Stimulated activated CD4-positive, alpha-beta T cell treated with anti-CD3 and anti-CD28 coated beads, Interleukin-4, amount 100 ng/mL, for 1 hour (primary cell): ENCODE measurements at regions not wholly inside any gene's neighbourhood (a gene's known extent, or its start where the extent isn't known, plus 50 kb on each side); places are given as distances from the start of the nearest gene placed in this dataset.
"Not testable (repeated sequence)": the region's sequence is repeated elsewhere in the genome, so short reads cannot be mapped to it uniquely, and the experiment has no call there.

Experiments used
- DNase-seq: peaks from one replicate; pipeline ENCODE4 v3.0.0-alpha.2; 2020

DNA sequence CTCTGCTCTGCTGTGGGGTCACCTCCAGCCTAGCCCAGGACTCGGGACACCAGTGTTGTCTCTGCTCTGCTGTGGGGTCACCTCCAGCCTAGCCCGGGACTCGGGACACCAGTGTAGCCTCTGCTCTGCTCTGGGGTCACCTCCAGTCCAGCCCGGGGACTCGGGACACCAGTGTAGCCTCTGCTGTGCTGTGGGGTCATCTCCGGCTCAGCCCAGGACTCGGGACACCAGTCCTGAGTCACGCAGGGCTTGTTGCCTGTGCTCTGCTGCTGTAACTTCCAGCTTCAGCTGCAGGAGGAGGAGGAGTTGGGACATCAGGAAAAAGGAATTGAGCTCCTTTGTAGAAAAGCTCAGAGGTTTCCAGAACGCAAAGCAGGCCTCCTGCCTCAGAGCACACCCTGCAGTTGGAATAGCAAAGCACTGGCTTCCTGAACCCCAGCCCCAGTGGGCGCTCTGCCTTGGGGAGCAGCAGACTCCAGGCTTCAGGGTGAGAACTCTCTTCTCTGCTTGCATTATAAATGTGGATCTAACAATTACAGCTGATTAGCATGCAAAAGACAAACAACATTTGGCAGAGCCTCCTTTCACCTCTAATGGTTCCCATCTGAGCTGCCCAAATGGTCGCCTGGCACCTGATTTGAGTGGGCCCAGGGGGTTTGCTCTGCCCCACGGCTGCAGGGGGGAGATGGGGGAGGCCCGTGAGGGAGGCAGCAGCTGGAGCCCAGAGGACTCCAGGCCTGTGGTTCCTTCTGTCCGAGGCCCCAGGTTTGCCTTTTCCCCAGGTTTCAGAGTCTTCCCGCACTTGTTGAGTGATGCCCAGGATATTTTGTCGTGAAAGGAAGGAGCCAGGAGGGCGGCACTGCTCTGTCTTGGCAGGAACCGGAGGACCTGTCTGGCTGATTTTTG lies 323.7 kb downstream of the ADGRD1 start:
- not testable (repeated sequence) for DNase-seq

DNA sequence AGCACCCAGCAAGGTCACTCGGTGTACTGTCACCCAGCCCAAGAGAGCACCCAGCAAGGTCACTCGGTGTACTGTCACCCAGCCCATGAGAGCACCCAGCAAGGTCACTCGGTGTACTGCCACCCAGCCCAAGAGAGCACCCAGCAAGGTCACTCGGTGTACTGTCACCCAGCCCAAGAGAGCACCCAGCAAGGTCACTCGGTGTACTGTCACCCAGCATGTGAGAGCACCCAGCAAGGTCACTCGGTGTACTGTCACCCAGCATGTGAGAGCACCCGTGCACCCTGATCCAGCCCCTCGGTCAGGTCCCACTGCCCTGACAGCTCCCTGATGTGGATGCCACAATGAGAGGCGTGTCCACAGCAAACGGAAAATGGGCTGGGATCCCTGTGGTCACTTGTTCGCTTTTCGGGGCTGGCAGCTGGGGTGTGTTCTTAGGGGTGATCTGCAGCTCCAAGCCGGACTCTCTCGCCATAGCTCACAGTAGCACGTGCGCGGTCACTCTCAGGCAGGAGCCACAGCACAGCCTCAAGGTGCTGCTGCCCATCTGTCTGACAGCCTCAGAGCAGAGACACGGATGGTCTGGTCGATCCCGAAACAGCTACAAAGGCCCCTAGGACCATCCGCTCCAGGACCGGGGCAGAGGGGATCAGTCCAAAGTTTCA lies 324.9 kb downstream of the ADGRD1 start:
- not testable (repeated sequence) for DNase-seq

DNA sequence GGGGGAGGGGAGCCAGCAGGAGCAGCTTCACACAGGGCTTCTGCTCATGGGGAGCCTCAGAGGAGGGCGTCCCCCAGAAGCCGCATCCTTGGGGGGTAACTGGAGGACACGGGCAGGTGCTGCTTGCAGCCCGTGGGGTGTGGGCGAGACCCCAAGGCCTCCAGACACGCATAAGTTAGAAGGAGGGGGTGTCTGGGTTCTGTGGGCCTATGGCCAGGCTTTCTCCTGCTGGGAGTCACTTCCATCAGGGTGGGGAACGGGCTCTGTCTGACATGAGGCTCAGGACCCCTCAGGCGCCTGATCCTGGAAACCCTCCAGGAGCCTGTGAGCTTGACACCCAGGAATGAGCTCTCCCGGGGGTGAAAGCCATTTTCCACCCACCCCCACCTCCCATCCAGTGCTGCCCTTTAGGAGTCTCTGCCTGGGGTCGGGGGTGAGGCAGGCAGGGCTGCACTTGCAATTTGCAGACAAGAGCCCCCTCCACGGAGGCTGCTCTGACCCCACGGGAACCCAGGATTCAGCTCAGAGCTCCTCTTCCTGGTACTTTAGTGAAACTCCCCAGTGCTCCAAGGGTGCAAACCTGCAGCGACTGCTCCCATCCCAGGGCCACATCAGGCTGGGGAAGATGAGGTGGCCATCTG lies 325.7 kb downstream of the ADGRD1 start:
- DNase-seq = no peak

GRCh38 chr12:131280426-131280825 lies 326.7 kb downstream of the ADGRD1 start:
- no peak for DNase-seq

DNA sequence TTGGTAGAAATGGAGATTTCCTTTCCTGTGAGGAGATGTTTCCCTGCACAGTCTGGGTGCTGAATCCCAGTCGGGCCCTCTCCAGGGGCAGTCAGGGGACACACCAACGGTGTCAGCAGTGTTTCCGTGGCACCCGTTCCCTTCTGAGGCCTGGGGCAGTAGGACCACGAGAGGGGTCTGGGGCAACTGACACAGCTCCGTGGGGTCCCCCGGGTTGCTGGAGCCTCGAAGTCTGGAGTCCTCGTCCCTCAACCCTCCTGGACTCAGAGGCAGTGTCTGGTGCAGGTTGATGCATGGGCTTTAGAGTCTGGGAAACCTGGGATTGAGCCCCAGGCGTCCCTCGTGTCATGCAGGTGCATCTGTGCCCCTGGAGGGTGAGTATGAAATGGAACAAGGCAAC lies 327.3 kb downstream of the ADGRD1 start:
- no peak for DNase-seq

GRCh38 chr12:131282292-131283080 lies 328.8 kb downstream of the ADGRD1 start:
- no peak for DNase-seq

DNA sequence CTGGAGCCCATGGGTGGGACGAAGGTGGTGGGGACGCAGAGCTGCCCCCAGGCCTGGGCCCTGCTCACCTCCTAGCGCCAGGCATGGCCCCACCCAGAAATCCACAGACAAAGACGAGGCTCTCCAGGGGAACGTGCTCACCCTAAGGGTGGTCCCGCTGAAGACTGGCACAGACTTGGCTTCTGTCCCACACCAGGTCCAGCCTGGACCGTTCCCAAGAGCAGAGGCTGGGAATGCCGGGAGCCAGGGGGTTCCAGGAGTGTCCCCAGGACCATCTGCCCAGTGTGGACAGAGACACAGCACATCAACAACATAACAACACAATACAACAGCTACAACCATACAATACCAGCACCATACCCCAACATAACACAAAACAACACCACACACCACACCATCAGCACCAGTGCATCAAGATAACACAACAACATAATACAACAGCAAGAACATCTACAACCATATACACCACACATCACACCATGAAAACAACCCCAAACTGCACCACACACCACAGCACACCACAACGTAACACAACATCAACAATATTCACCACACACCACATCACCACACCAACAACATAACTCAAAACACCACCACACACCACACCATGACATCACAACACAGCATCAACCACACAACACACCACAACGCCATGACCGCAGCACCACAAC lies 329.6 kb downstream of the ADGRD1 start:
- DNase-seq = no peak

GRCh38 chr12:131283862-131284825 lies 330.4 kb downstream of the ADGRD1 start:
- not testable (repeated sequence) for DNase-seq

GRCh38 chr12:131284954-131285904 lies 331.5 kb downstream of the ADGRD1 start:
- DNase-seq = not testable (repeated sequence)

- not testable (repeated sequence) for DNase-seq
Observed at GRCh38 chr12:131285905-131286295, 332.2 kb downstream of the ADGRD1 start.

- not testable (repeated sequence) for DNase-seq
Observed at GRCh38 chr12:131286301-131286700, 332.6 kb downstream of the ADGRD1 start.

DNA sequence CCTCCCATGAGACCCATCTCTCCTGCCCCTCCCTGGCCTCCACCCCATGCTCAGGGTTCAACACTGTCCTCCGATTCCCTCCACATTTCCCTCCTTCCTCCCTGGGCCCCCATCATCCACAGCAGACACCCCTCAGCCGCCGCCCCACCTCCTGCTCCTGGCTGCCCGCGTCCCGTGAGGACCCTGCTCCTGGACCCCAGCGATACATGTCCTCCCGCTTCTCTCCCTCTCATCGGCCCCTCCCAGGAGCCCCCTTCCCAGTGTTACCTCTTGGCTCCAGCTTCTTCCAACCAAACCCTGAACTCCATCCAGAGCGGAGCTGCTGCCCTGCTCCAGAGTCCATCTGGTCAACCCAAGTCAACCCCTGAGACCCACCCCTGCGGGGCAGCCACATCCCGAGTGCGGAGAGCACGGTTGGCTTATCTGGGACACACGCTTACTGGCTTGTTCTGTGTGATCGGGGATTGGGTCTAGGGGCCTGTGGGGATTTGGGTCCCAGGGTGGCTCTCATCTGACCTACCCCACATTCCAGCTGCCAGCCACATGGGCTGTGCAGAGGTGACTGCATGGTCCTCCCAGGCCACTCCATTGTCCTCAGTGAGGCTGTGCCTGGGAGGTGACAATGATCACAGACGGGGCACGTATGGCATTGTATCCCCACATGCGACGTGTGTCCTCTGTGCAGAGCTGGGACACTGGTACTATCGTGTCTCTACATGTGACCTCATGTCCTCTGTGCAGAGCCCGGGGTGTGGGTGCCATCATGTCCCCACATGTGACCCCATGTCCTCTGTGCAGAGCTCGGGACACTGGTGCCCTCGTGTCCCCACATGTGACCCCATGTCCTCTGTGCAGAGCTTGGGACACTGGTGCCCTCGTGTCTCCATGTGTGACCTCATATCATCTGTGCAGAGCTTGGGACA lies 333.6 kb downstream of the ADGRD1 start:
- DNase-seq = no peak

DNA sequence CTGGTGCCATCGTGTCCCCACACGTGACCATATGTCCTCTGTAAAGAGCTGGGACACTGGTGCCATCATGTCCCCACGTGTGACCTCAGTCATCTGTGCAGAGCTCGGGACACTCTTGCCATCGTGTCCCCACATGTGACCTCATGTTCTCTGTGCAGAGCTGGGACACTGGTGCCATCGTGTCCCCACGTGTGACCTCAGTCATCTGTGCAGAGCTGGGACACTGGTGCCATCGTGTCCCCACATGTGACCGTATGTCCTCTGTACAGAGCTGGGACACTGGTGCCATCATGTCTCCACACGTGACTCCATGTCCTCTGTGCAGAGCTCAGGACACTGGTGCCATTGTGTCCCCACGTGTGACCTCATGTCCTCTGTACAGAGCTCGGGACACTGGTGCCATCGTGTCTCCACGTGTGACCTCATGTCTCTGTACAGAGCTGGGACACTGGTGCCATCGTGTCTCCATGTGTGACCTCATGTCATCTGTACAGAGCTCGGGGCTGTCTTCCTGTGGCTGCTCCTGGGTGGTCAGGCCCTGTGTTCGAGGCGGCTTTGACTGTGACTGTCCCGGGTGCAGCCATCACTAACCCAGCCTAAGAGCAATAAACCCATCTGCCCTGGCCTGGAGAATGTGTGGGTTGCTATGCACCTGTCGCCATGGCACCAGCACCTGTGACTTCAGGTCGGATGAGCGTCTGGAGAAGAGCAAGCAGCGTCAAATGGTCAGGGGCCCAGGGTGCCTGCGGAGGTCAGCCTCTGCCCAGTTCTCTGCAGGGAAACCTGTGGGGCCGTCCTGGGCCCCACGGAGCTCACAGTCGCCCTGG lies 334.4 kb downstream of the ADGRD1 start:
- no peak for DNase-seq

DNA sequence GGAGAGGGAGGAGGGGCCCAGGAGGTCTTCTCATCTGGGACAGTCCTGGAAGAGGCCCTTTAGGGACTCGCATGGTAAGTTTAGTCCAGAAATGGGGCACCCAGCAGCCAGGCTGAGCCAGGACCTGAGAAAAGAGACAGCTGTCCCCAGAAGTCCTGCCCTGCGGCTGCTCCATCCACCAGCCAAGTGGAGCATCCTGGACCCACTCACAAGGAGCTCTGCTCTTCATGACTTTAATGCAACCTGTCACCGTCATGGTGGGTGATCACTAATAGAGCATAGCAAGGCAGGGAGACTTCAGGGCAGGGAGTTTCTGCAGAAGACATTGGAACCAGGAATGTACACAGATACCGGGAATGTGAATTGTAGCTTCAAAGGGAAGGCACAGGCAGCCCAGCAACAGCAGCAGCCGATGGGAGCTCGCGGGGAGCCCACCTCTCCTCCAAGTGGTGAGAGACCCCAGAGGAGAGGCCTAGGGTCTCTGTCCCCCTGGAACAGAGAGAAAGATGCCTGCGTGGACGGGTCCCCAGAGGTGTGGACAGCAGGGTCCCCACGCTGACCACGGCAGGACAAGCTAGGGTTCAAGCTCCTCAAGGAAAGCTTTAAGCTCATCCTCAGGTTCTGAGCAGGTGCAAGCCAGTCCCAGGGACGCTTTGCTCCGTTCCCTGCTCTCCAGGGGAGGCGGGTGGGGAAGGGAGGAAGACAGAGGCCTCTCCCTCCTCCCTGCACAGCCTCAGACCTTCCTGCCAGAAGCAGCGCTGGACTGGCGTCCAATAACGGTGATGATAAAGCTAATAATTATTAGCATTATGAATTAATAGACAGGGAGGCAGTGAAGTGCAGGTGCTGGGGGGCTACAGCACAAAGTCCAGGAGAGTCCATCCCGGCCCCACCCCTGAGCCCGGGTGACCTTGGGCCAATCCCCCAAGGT lies 335.3 kb downstream of the ADGRD1 start:
- DNase-seq = not testable (repeated sequence)

GRCh38 chr12:131289807-131290206 lies 336.1 kb downstream of the ADGRD1 start:
- DNase-seq = not testable (repeated sequence)

DNA sequence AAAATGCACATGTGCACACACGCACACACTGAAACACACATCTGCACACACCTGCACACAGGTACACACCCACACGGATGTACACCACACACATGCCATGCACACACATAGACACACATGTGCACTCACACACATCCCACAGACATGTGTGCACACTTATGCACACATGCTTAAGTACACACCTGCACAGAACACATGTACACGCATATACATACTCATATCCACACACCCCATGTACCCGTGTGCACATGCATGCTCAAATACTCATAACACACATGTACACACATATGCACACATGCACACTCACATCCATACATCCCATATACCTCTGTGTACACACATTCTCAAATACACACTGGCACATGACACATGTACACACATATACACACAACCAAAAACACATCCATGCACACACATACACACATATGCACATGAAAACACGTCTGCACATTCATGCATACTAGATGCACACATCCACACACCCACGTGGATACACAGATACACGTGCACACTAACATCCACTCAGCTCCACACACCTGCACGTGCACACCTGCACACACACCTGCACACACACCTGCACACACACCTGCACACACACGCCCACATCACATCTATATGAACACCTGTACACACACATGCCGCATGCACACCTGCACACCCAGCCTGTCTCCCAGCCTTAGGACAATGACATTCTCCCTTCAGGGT lies 336.7 kb downstream of the ADGRD1 start:
- no peak for DNase-seq
